NCI-H446 (cell line): ENCODE measurements at regions not wholly inside any gene's neighbourhood (a gene's known extent, or its start where the extent isn't known, plus 50 kb on each side); places are given as distances from the start of the nearest gene placed in this dataset.
A peak's percentile ranks its signal among the peaks of the same experiment; 100 is the strongest.
"Not testable (repeated sequence)": the region's sequence is repeated elsewhere in the genome, so short reads cannot be mapped to it uniquely, and the experiment has no call there.

Experiments
- DNase-seq, 2 experiments: peaks; one replicate each; lab custom pipeline; 2025; lab: John Stamatoyannopoulos, UW

- no peak for DNase-seq
Measured at GRCh38 chr5:99901972-99902371, 633.2 kb upstream of the FAM174A start.

DNA sequence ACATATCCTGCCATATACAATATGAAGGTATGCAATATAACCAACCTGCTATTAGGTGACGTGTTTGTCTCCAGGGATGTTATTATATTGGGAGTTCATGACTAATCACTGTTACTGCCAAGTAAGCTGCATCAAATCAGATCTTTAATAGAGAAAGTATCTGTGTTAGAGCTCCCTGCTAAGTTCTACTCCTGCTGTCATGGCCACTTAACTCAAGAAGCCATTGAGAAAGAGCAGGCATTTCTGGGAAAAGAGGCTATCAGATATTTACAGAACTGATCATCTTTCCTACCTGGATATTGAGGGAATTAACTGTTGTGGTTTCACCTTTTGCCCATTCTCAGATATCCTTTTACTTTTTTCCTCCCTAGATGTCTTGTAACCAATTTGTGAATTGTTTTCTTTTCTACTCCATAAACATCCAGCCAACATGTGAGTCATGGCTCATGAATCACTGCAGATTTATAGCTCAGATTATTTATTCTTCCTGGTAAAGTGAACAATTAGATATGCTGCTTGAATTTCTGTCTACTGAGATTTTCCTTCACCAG, 634.8 kb upstream of the FAM174A start:
- no peak for DNase-seq

- DNase-seq = no peak
Measured at GRCh38 chr5:99879791-99880511, 655.2 kb upstream of the FAM174A start.

DNA sequence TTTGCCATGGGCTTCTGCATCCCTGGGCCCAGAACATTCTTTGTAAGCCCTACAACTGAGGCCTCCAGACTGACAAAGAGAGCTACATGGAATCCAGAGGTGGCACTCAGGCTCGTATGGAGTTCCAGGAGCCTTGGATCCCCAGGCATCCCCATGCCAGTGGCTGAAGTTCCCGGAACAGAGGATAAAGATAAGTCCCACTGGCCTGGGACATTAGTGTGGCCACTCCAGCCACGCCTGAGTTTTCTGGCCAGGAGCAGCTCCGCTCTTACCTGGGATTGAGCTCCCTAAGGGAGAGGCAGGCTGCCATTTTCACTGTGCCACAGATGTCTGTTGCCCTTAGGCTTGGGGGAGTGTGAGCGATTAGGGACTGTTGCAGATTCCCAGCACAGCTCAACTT, 656.3 kb upstream of the FAM174A start:
- no peak for DNase-seq

DNA sequence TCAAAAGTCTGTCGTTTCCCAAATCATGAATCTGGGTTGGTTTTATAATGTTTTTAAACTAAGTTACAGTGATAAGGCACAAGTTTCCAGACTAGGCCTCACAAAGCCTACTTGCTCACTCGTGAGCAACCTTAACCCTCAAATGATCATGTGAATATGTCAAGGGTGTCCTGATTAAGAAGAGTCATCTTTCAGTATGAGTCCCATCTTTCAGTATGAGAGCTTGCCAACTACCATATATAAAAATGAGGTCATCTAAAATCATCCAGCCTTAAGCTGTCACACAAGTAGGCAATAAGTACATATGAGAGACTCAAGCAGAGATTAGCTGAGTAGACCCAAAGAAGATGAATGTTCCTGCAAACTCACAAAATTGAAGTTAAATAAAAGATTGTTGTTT, 668.4 kb upstream of the FAM174A start:
- no peak for DNase-seq

- DNase-seq = no peak
Measured at GRCh38 chr5:99865159-99865558, 670.0 kb upstream of the FAM174A start.

DNA sequence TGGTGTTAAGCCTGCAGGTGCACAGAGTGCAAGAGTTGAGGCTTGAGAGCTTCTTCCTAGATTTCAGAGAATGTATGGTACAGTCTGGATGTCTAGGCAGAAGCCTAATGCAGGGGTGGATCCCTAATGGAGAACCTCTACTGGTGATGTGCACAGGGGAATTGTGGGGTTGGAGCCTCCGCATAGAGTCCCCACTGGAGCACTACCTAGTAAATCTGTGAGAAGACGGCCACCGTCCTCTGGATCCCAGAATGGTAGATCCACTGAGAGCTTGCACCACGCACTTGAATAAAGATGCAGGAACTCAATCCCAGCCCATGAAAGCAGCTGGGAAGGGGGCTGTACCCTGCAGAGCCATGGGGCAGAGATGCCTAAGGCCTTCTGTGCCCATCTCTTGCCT, 699.4 kb upstream of the FAM174A start:
- no peak for DNase-seq

DNA sequence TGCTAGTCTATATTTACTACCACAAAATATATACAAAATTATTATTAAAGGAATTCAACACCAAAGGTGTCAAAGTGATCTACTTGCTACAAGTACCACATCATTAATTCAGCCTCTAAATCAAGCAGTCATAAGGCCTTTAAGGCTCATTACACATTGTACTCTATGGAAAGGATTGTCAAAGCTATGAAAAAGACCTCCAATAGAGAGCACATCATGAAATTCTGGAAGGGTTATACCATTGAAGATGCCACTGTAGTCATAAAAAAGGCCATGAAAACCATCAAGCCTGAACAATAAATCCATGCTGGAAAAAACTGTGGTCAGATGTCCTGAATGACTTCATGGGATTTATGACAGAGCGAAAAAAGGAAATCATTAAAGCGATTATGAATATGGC, 708.0 kb upstream of the FAM174A start:
- DNase-seq = no peak

- DNase-seq = no peak
Measured at GRCh38 chr5:99817796-99818195, 717.4 kb upstream of the FAM174A start.

DNA sequence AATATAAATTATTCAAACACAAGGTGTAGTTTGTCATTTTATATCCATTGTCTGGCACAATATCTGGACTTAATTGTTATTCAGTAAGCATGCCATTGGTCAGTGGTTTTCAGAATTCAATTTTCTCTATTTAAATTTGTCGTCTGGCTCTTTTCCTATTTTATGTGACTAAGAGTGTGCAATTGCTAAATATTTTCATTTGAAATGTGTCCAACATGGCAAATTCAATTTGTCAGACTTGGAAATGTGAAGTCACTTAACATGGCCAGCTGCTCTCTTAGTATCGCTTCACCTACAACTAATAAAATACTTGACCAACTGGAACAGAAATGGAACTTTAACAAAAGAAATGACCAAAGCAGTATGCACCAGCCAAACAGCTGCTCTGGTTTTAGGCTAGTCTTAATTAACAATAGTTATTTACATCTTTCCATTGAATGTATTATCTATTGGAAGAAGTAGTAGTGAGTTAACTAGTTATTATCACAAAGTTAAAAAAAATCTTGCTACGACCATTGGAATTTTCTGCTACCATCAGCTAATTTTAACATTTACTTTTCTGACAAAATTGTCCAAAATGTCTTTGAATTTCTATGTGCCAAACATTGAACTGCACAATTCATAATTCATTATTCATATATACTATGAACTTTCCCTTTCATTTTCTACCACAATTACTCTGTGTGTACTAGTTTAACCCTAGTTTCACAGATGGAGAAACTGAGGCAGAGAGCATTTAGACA, 720.7 kb upstream of the FAM174A start:
- DNase-seq = peak in 1 of 2 experiments; percentile 46

- no peak for DNase-seq
Measured at GRCh38 chr5:99808657-99809230, 726.4 kb upstream of the FAM174A start.

- DNase-seq = no peak
Measured at GRCh38 chr5:99807346-99807745, 727.8 kb upstream of the FAM174A start.

GRCh38 chr5:99795031-99795430, 740.1 kb upstream of the FAM174A start:
- DNase-seq = no peak

GRCh38 chr5:99788482-99788881, 746.7 kb upstream of the FAM174A start:
- no peak for DNase-seq

DNA sequence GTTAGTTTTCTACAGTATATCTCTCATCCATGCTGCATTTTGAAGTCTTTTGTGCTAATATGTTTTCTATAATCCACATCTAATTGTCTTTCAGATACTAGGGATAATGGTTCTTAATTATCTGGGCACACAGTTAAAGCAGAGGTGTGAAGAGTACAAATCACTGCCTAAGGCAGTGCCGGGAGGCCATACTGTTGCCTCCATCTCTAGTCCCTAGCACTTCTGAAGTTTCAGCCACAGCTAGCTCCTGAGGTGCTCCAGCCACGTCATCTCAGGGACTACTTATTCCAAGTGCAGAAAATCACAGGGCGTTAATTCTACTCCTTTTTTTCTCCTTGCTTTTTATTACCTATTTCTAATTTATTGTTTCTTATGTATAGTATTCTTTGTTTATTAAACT, 760.0 kb upstream of the FAM174A start:
- DNase-seq = no peak

DNA sequence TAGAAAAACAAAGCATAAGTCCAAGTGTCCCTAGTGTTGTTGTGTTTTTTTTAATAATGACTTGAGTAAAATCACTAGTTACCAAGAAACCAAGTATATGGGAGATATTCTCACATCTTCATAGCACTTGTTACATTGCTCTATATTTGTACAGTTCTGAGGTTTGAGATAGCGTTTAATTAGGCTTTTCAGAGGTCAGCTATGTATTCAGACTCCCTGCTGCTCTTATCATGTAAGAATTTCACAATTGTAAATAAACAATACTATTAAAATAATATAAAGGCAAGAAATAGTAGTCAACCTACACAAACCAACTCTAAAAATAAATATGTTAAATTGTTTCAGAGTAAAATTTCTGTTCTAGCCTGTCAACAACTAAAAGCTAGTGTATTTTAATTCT, 761.9 kb upstream of the FAM174A start:
- DNase-seq = no peak

DNA sequence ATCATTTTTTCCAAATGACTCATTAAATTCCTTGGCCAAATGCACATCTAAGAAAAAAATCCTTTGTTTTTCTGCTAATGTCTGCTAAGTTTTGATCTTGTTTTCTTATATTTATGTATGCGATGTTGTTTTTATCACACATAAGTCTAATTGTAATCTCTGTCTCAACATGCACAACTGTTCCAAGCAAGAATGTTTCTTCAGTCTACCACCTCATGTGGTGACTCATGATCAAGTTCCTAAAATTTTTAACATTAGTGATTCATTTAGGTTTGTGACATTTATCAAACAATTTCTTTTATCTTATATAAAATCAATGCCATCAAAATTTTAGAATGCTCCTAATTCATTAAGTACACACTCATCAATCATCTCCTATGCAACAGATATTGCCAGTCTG, 763.9 kb upstream of the FAM174A start:
- no peak for DNase-seq

GRCh38 chr5:99765011-99765410, 770.2 kb upstream of the FAM174A start:
- peak in 1 of 2 experiments; percentile 9 for DNase-seq

GRCh38 chr5:99763021-99763774, 772.0 kb upstream of the FAM174A start:
- DNase-seq = no peak

DNA sequence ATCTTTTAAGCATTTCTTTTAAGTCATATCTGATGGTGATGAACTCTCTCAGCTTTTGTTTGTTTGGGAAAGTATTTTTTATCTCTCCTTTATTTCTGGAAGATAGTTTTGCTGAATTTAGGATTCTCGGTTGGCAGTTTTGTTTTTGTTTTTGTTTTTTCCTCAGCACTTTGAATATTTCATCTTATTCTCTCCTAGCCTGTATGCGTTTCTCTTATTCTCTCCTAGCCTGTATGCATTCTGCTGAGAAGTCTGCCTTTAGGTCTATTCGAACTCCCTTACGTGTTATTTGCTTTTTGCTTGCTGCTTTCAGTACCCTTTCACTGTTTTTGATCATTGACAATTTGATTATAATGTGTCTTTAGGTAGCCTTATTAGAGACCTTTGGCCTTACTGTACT, 787.8 kb upstream of the FAM174A start:
- no peak for DNase-seq

DNA sequence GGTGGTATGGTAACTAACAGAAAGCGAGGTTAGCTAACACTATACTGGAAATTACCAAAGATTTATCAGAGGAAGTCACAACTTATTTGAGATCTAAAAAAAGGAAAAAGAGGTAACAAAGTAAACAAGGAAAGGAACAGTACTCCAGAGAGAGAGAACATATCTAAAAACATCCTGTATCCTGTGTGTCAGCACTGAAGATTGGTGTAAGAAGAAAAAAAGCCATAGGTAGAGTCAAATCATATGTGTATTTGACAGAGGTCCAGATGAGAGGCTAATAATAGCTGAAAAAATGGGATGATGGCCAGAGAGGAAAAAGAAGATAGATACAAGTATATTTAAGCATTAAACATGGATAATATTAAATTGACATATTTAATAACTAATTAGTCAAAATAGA, 802.0 kb upstream of the FAM174A start:
- not testable (repeated sequence) for DNase-seq

- DNase-seq = not testable (repeated sequence)
Measured at GRCh38 chr5:99730653-99731052, 801.8 kb upstream of the CHD1 start.
